H1 (cell line): ENCODE measurements at regions not wholly inside any gene's neighbourhood (a gene's known extent, or its start where the extent isn't known, plus 50 kb on each side); places are given as distances from the start of the nearest gene placed in this dataset.

ENCODE experiments used
- CTCF ChIA-PET: fragments of 300-600 bp; sonication (Branson Sonifier 250); formaldehyde crosslinking; loops from one replicate; lab custom pipeline; 2021; ENCODE audit not compliant: partially characterized antibody; lab: Charles Lee
- POLR2A ChIA-PET: fragments of 300-600 bp; sonication (Branson Sonifier 250); formaldehyde crosslinking; loops from one replicate; lab custom pipeline; 2021; ENCODE audit warnings: inconsistent platforms; ENCODE audit not compliant: partially characterized antibody; lab: Charles Lee
- DNase-seq, 2 experiments: peaks; one replicate each; pipeline versions ENCODE4 v3.0.0 to v3.0.0-alpha.2; 2010 to 2022; ENCODE audit warnings: low spot score in 2 of 2, low read depth in 1 of 2, mixed read lengths in 1 of 2
- FAIRE-seq: peaks from 2 replicates; lab custom pipeline; 2011; peaks lifted over from hg19 to GRCh38; lab: Jason Lieb, UNC
- H2AFZ ChIP-seq: 2 replicates; pipeline ENCODE4 v1.8.1; 2012; ENCODE audit warnings: low read length, inconsistent platforms
- H2AK5ac ChIP-seq: 2 replicates; pipeline ENCODE4 v1.6.1; 2013; ENCODE audit warnings: low read depth, low read length
- H2BK120ac ChIP-seq: replicated peaks from 2 replicates; pipeline ENCODE3; 2013; ENCODE audit warnings: low read depth, low read length, inconsistent platforms
- H2BK12ac ChIP-seq: 2 replicates; pipeline ENCODE4 v1.6.1; 2013; ENCODE audit warnings: low read depth, low read length
- H2BK15ac ChIP-seq: 2 replicates; pipeline ENCODE4 v1.6.1; 2013; ENCODE audit warnings: low read length
- H2BK20ac ChIP-seq: 2 replicates; pipeline ENCODE4 v1.6.1; 2013; ENCODE audit warnings: low read length
- H2BK5ac ChIP-seq: 2 replicates; pipeline ENCODE4 v1.6.1; 2013; ENCODE audit warnings: low read depth, low read length
- H3K14ac ChIP-seq: 2 replicates; pipeline ENCODE4 v1.6.1; 2013; ENCODE audit warnings: inconsistent platforms; ENCODE audit not compliant: insufficient read length
- H3K18ac ChIP-seq: 2 replicates; pipeline ENCODE4 v1.6.1; 2013; ENCODE audit warnings: low read length; ENCODE audit errors: extremely low read depth
- H3K23ac ChIP-seq: 2 replicates; pipeline ENCODE4 v1.6.1; 2013; ENCODE audit warnings: inconsistent platforms; ENCODE audit not compliant: insufficient read length
- H3K23me2 ChIP-seq: 2 replicates; pipeline ENCODE4 v1.6.1; 2013; ENCODE audit warnings: low read depth, low read length
- H3K27ac ChIP-seq: 2 replicates; pipeline ENCODE4 v1.6.1; 2011; ENCODE audit warnings: low read depth, low read length, inconsistent platforms
- H3K27me3 ChIP-seq, 4 experiments: replicated peaks in 1 of 4; 1 replicate in 1 of 4; 2 replicates in 3 of 4; pipeline versions ENCODE4 v1.6.1 to v1.8.1; 2011 to 2013; ENCODE audit warnings: low read length in 3 of 4, mild to moderate bottlenecking in 3 of 4, inconsistent platforms in 2 of 4, mixed read lengths in 2 of 4, moderate library complexity in 1 of 4; ENCODE audit not compliant: control insufficient read depth in 3 of 4, insufficient read depth in 3 of 4; ENCODE audit errors: extremely low read depth in 1 of 4
- H3K36me3 ChIP-seq, 4 experiments: 2 replicates each; pipeline versions ENCODE4 v1.6.1 to v1.8.1; 2011 to 2013; ENCODE audit warnings: mild to moderate bottlenecking in 4 of 4, low read length in 3 of 4, moderate library complexity in 2 of 4, control low read depth in 1 of 4, inconsistent platforms in 1 of 4; ENCODE audit not compliant: insufficient read depth in 4 of 4, control insufficient read depth in 2 of 4
- H3K4ac ChIP-seq: replicated peaks from 2 replicates; pipeline ENCODE3; 2013; ENCODE audit warnings: low read length, low read depth, mixed read lengths, inconsistent platforms; ENCODE audit not compliant: insufficient read length
- H3K4me1 ChIP-seq, 4 experiments: replicated peaks in 1 of 4; 1 replicate in 1 of 4; 2 replicates in 3 of 4; pipeline versions ENCODE4 v1.6.1 to v1.8.1; 2011 to 2013; ENCODE audit warnings: low read length in 3 of 4, inconsistent platforms in 2 of 4, mixed read lengths in 1 of 4; ENCODE audit not compliant: insufficient read depth in 4 of 4, control insufficient read depth in 3 of 4
- H3K4me2 ChIP-seq, 2 experiments: 2 replicates each; pipeline versions ENCODE4 v1.6.1 to v1.8.1; 2011 to 2013; ENCODE audit warnings: low read depth in 2 of 2, low read length in 2 of 2, control low read depth in 1 of 2, inconsistent platforms in 1 of 2, mild to moderate bottlenecking in 1 of 2; ENCODE audit not compliant: insufficient read depth in 1 of 2
- H3K4me3 ChIP-seq, 4 experiments: fragments of 200-600, 300-600 bp in 1 of 4; sonication (generic), shearing (Covaris generic), sonication (Bioruptor Twin) in 1 of 4; 2 replicates each; pipeline versions ENCODE4 v1.5.1 to v1.8.1; 2011 to 2016; ENCODE audit warnings: low read length in 4 of 4, low read depth in 3 of 4, control low read depth in 2 of 4, inconsistent platforms in 2 of 4, mild to moderate bottlenecking in 2 of 4, mixed read lengths in 1 of 4, moderate library complexity in 1 of 4; ENCODE audit not compliant: insufficient read depth in 2 of 4; ENCODE audit errors: extremely low read depth in 1 of 4
- H3K56ac ChIP-seq: replicated peaks from 2 replicates; pipeline ENCODE3; 2013; ENCODE audit warnings: low read depth, mild to moderate bottlenecking, mixed read lengths, low read length, inconsistent platforms; ENCODE audit not compliant: insufficient read length
- H3K79me1 ChIP-seq: 2 replicates; pipeline ENCODE4 v1.6.1; 2013; ENCODE audit warnings: low read depth, low read length, control low read depth
- H3K79me2 ChIP-seq, 2 experiments: 2 replicates each; pipeline versions ENCODE4 v1.6.1 to v1.8.1; 2012 to 2013; ENCODE audit warnings: low read length in 2 of 2, mild to moderate bottlenecking in 2 of 2, inconsistent platforms in 1 of 2; ENCODE audit not compliant: insufficient read depth in 2 of 2, control insufficient read depth in 1 of 2
- H3K9ac ChIP-seq, 4 experiments: replicated peaks in 1 of 4; 1 replicate in 1 of 4; 2 replicates in 3 of 4; pipeline versions ENCODE4 v1.6.1 to v1.8.1; 2011 to 2013; ENCODE audit warnings: low read depth in 3 of 4, low read length in 3 of 4, control low read depth in 2 of 4, mild to moderate bottlenecking in 2 of 4, moderate library complexity in 2 of 4, inconsistent platforms in 1 of 4; ENCODE audit errors: extremely low read depth in 1 of 4
- H3K9me3 ChIP-seq, 2 experiments: 2 replicates each; pipeline versions ENCODE4 v1.6.1 to v1.8.1; 2012 to 2013; ENCODE audit warnings: mild to moderate bottlenecking in 2 of 2, moderate library complexity in 2 of 2, control low read depth in 1 of 2, inconsistent platforms in 1 of 2, low read depth in 1 of 2, low read length in 1 of 2, mixed read lengths in 1 of 2; ENCODE audit not compliant: insufficient read depth in 2 of 2
- H4K20me1 ChIP-seq, 2 experiments: replicated peaks in 1 of 2; 2 replicates each; pipeline versions ENCODE3 to v1.8.1; 2011 to 2013; ENCODE audit warnings: inconsistent platforms in 2 of 2, low read length in 2 of 2, mild to moderate bottlenecking in 1 of 2; ENCODE audit not compliant: insufficient read depth in 2 of 2, control insufficient read depth in 1 of 2
- H4K5ac ChIP-seq: 2 replicates; pipeline ENCODE4 v1.6.1; 2013; ENCODE audit warnings: low read length, low read depth, mixed read lengths, inconsistent platforms; ENCODE audit not compliant: insufficient read length
- H4K8ac ChIP-seq: 2 replicates; pipeline ENCODE4 v1.8.0; 2013; ENCODE audit warnings: mild to moderate bottlenecking, moderate library complexity, low read length, inconsistent platforms; ENCODE audit not compliant: insufficient read depth; ENCODE audit errors: extremely low read depth
- H4K91ac ChIP-seq: replicated peaks from 2 replicates; pipeline ENCODE3; 2013; ENCODE audit warnings: low read length, mixed read lengths, inconsistent platforms; ENCODE audit not compliant: insufficient read length
- BACH1 ChIP-seq: IDR thresholded peaks from 2 replicates; pipeline ENCODE4 v1.6.1; 2012; ENCODE audit warnings: low read length, improper control_type of control experiment
- CBX5 ChIP-seq: fragments of 300-800, 300-1000 bp; sonication (generic); IDR thresholded peaks from 2 replicates; pipeline ENCODE4 v1.7.1; 2016; ENCODE audit warnings: antibody characterized with exemption, low read length, low read depth
- CTCF ChIP-seq, 3 experiments: IDR thresholded peaks; 1 replicate in 2 of 3; 2 replicates in 1 of 3; pipeline versions ENCODE4 v1.5.1 to v1.6.1; 2011; ENCODE audit warnings: low read length in 3 of 3, mild to moderate bottlenecking in 3 of 3, inconsistent platforms in 2 of 3, low read depth in 1 of 3, moderate library complexity in 1 of 3; ENCODE audit not compliant: insufficient read depth in 1 of 3; ENCODE audit errors: control extremely low read depth in 1 of 3
- E2F6 ChIP-seq: IDR thresholded peaks from 2 replicates; pipeline ENCODE4 v1.6.1; 2012; ENCODE audit warnings: inconsistent platforms
- KDM1A ChIP-seq: fragments of 200-600, 300-600 bp; sonication (generic); IDR thresholded peaks from 2 replicates; pipeline ENCODE4 v1.7.1; 2016; ENCODE audit warnings: mild to moderate bottlenecking, low read length, borderline replicate concordance
- NRF1 ChIP-seq: IDR thresholded peaks from 2 replicates; pipeline ENCODE4 v1.6.1; 2011; ENCODE audit warnings: mild to moderate bottlenecking, low read depth, low read length, improper control_type of control experiment
- YY1 ChIP-seq: IDR thresholded peaks from 2 replicates; pipeline ENCODE4 v1.6.1; 2011; ENCODE audit warnings: low read depth, mild to moderate bottlenecking, low read length
- ZNF274 ChIP-seq: IDR thresholded peaks from 2 replicates; pipeline ENCODE4 v1.7.0; 2012; ENCODE audit warnings: low read length, borderline replicate concordance; ENCODE audit errors: extremely low read depth
- WGBS, 2 experiments: shearing (Covaris generic) in 1 of 2; methylation state at CpG; one replicate each; pipeline versions ENCODE4 v1.1.6 to v1.1.7; 2013 to 2015; ENCODE audit warnings: low lambda C conversion rate in 2 of 2, mixed read lengths in 2 of 2, inconsistent platforms in 1 of 2, low coverage in 1 of 2, missing lambda C conversion rate in 1 of 2; ENCODE audit not compliant: insufficient replicate concordance in 2 of 2, insufficient coverage in 1 of 2, insufficient read length in 1 of 2; ENCODE audit errors: extremely low coverage in 1 of 2, missing lambda C conversion rate in 1 of 2; 5-methylcytosine and 5-hydroxymethylcytosine counted together

- Histone ChIP-seq H3K56ac (no peak overlapping the region), H3K4me1 (no peaks in the 10 kb centered on the region), H3K18ac (no peak overlapping the region), H3K9ac (no peak overlapping the region), H2AFZ (no peak overlapping the region), H3K14ac (no peak overlapping the region), H4K91ac (no peak overlapping the region)
- DNase-seq: no peak
- POLR2A ChIA-PET: no interaction called here
- no peak for FAIRE-seq
- no peak for TF ChIP-seq KDM1A
- no peak for TF ChIP-seq CBX5
- no peak for TF ChIP-seq E2F6
- TF ChIP-seq BACH1: no peak
- TF ChIP-seq YY1: no peak
- no peak for TF ChIP-seq ZNF274
- TF ChIP-seq CTCF (IDR thresholded peaks at IDR 0.05; ENCODE audit: control extremely low read depth in 1 of 3, insufficient read depth in 1 of 3, low read depth in 1 of 3, low read length in 3 of 3): no peak
- no peak for TF ChIP-seq NRF1
- TF ChIP-seq, all 59 proteins: peak for 0
- Histone ChIP-seq H2BK12ac (no peak overlapping the region), H3K9me3 (no peaks in the 10 kb centered on the region), H2BK15ac (no peak overlapping the region), H3K27me3 (no peaks in the 10 kb centered on the region), H3K4ac (no peak overlapping the region), H4K8ac (no peak overlapping the region), H3K27ac (no peak overlapping the region), H2BK5ac (no peak overlapping the region), H3K4me2 (no peak overlapping the region), H4K5ac (no peak overlapping the region), H4K20me1 (no peaks in the 10 kb centered on the region), H3K79me2 (no peaks in the 10 kb centered on the region), H2BK120ac (no peak overlapping the region), H2BK20ac (no peak overlapping the region), H3K23me2 (no peaks in the 10 kb centered on the region), H3K4me3 (no peak overlapping the region), H3K36me3 (no peaks in the 10 kb centered on the region), H2AK5ac (no peak overlapping the region), H3K23ac (no peak overlapping the region), H3K79me1 (no peaks in the 10 kb centered on the region)
- WGBS, 2 experiments: 64% methylated on average over 3 of the region's 3 CpGs; no CpG with 5 or more reads in 1 of the 2 experiments
- CTCF ChIA-PET: no interaction called here
Measured at GRCh38 chr5:117379521-117379920, 804.9 kb upstream of the SEMA6A start.
